GM18502 (cell line): ENCODE measurements at regions not wholly inside any gene's neighbourhood (a gene's known extent, or its start where the extent isn't known, plus 50 kb on each side); places are given as distances from the start of the nearest gene placed in this dataset.

Source experiments
- ATAC-seq: cut with Tn5 transposase; IDR thresholded peaks from one replicate; pipeline ENCODE4 v1.9.1; 2021; ENCODE audit warnings: mild to moderate bottlenecking; ENCODE audit not compliant: unreplicated experiment, poor library complexity

GRCh38 chr12:28909291-28909690 lies 239.8 kb upstream of the FAR2 start:
- ATAC-seq = no peak

- no peak for ATAC-seq
These were observed 223.2 kb upstream of the FAR2 start for GRCh38 chr12:28925719-28926376.

- ATAC-seq = no peak
These were observed 218.4 kb upstream of the FAR2 start for GRCh38 chr12:28930704-28931103.

GRCh38 chr12:28933176-28933575 lies 215.9 kb upstream of the FAR2 start:
- ATAC-seq = no peak

GRCh38 chr12:28933864-28934527 lies 215.1 kb upstream of the FAR2 start:
- ATAC-seq = no peak

GRCh38 chr12:28936221-28936620 lies 212.9 kb upstream of the FAR2 start:
- no peak for ATAC-seq

GRCh38 chr12:28936711-28937110 lies 212.4 kb upstream of the FAR2 start:
- no peak for ATAC-seq

GRCh38 chr12:28937196-28937595 lies 211.9 kb upstream of the FAR2 start:
- no peak for ATAC-seq

GRCh38 chr12:28938056-28938455 lies 211.0 kb upstream of the FAR2 start:
- ATAC-seq = no peak

- ATAC-seq = no peak
These were observed 210.4 kb upstream of the FAR2 start for GRCh38 chr12:28938581-28939235.

- ATAC-seq = no peak
These were observed 209.7 kb upstream of the FAR2 start for GRCh38 chr12:28939427-28939826.

- no peak for ATAC-seq
These were observed 207.8 kb upstream of the FAR2 start for GRCh38 chr12:28941248-28941647.

GRCh38 chr12:28946361-28946760 lies 202.7 kb upstream of the FAR2 start:
- ATAC-seq = no peak

- ATAC-seq = no peak
These were observed 200.4 kb upstream of the FAR2 start for GRCh38 chr12:28948685-28949084.

- ATAC-seq = no peak
These were observed 199.9 kb upstream of the FAR2 start for GRCh38 chr12:28949184-28949583.

- no peak for ATAC-seq
These were observed 199.0 kb upstream of the FAR2 start for GRCh38 chr12:28950049-28950448.

- no peak for ATAC-seq
These were observed 197.1 kb upstream of the FAR2 start for GRCh38 chr12:28951935-28952334.

GRCh38 chr12:28954333-28954732 lies 194.7 kb upstream of the FAR2 start:
- ATAC-seq = no peak

GRCh38 chr12:28955491-28955890 lies 193.6 kb upstream of the FAR2 start:
- no peak for ATAC-seq

GRCh38 chr12:28955931-28956330 lies 193.1 kb upstream of the FAR2 start:
- no peak for ATAC-seq

GRCh38 chr12:28958553-28959195 lies 190.4 kb upstream of the FAR2 start:
- no peak for ATAC-seq
